HG03457 (cell line): ENCODE measurements at regions not wholly inside any gene's neighbourhood (a gene's known extent, or its start where the extent isn't known, plus 50 kb on each side); places are given as distances from the start of the nearest gene placed in this dataset.

ENCODE experiments used
- ATAC-seq: cut with Tn5 transposase; IDR thresholded peaks from one replicate; pipeline ENCODE4 v1.9.1; 2021; ENCODE audit warnings: moderate number of reproducible peaks; ENCODE audit not compliant: unreplicated experiment

- no peak for ATAC-seq
These were observed 558.2 kb upstream of the JAG1 start for GRCh38 chr20:11231742-11232648.

DNA sequence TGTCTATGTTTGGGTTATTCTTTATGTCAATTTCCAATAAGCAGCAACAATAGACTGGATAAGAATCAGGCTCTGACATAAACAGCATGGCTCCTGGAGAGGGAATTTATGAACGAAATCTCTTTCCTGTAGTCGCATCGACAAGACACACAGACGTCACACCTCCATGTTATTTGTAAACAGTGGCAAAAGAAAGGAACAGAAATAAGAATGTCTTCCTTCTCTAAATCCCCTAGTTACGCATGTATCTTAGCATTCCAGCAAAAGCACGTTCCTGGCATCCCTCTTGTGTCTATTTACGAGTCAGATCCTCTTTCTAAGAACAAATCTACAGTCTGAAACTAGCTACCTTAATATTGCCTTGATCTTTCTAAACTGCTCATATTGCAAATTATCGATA is 559.1 kb upstream of the JAG1 start:
- no peak for ATAC-seq

DNA sequence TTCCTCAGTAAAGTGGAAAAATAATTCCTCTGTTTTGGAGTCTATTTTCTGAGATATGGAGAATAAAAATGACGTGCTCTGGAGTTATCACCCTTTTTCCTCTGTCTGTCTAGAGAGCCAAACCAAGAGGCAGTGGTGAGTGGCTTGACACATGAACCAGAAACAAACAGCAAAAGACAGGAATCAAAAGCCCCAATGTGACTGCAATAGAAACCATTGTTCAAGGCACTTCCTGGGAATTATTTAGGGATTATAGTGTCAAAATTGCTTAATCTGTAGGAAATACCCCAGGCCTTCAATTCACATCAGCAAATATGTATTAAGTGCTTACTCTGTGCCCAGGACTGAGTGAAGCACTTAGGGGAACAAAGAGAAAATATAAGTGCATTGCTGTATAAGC is 560.4 kb upstream of the JAG1 start:
- ATAC-seq, result no peak

DNA sequence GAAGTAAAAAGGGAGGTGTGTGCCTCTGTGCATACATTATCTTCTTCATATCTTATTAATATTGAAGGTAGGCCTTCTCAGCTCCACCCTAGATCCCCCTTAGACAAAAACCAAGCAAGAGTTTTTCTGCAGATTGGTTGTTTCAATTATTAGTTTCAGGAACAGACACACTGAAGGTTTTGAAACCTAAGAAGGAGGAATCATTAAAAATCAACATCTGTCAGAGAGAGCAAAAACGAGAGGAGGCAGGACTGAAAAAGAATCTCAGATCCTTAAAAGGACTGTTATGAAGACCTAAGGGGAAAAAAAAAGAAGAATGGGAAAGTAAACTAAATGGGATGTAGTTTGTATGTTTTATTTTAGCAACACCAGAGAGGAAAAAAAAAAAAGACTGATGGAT is 560.8 kb upstream of the JAG1 start:
- ATAC-seq, result no peak

DNA sequence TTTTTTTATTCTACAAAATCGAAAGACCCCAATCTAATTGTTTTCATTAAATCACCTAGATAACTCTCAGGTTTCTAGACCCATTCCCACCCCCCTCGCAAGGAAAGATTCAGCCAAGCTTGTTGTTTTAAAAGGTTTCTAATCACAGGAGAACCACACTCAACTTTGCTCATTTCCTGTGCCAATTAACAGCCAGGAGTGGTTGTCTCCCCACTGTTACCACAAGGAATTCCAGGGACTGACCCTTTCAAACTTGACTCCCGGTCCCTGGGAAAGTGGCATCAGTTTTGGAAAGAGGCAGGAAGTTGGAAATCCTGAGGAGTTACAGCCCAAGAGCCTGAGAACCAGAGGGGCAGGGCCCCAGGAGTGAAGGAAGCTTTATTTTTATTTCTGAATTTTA is 561.3 kb upstream of the JAG1 start:
- no peak for ATAC-seq

DNA sequence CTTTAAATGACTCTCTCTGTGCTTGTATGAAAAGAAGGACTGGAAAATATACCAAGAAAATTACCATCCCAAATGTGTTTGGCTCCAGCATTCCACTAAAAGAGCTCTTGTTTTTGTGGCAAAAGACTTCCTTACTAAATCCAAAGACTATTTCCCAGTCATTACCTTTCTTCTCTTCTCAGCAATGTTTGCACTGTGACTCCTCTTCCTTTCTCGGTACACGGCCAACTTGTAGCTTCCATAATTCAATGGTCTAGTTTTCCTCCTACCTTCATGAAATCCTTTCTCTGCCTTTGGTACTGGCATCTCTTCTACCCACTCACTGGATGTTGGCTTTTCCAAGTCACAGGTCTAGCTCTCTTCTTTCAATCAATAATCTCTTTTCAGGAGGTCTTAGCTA is 568.5 kb upstream of the JAG1 start:
- ATAC-seq, result no peak

GRCh38 chr20:11245431-11245830 is 571.6 kb upstream of the JAG1 start:
- ATAC-seq, result no peak

- no peak for ATAC-seq
These were observed 572.5 kb upstream of the JAG1 start for GRCh38 chr20:11246251-11246775.

GRCh38 chr20:11247046-11248010 is 573.5 kb upstream of the JAG1 start:
- ATAC-seq, result no peak

GRCh38 chr20:11248011-11248409 is 574.2 kb upstream of the JAG1 start:
- ATAC-seq, result no peak

DNA sequence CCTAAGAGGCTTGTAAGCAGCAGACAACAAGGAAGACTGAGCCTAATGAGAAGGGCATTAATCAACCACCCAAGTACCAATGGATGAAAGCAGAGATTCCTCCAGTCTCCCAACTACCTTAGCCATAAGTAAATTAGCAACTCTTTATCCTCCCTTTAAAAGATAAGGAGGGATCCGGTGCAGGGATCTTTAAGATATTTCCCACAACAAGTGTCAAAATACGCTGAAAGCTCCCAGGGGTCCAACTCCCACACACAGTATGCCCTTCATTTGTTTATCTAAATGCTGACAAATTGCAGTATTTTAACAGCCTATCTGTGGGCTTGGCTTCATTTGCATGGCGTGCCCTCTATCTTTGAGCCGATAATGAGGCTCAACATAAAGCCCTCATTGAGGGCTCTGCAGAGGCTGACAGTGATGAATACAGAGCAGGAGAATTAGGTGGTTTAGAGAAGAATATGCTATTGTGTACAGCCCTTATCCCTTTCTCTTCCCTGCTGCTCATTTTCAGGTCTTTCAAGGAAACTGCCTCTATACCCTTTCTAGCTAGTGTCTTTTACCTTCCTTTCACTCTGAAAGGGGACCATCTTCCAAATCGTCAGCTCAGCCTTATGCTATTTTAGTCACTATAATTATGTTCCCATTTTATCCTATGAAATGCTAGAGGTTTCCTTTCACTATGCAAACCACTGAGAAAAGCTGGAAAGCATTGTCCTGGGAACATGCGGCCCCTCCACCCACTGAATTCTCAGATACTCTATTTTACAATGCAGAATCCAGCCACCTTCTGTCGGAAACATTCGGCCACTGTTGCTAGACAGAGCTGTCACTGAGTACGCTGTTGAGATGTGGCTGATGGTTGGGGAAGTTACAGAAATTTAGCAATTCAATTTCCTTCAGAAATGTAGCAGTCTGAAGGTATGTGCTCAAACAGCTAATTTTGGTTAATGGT is 575.2 kb upstream of the JAG1 start:
- no peak for ATAC-seq

GRCh38 chr20:11249683-11250082 is 575.9 kb upstream of the JAG1 start:
- no peak for ATAC-seq

- no peak for ATAC-seq
These were observed 578.6 kb upstream of the JAG1 start for GRCh38 chr20:11252447-11252846.

DNA sequence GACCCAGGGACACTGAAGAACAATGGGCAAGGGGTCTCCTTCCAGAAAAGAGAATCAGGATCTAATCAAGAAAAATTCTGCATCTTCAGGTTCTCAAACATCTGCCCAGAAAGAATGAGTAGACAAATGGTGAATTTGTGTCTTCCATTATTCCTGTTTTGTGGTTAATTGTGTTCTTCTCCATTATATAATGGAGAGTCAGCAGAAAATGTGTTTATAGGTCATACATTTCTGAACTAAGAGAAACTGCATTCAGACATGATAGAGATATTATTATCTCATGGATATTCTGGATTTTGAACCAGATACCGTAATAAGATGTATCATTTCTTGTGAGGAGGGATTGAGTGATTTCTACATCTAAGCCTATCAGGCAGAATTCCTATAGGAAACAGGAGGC is 581.7 kb upstream of the JAG1 start:
- no peak for ATAC-seq

GRCh38 chr20:11255860-11256259 is 582.1 kb upstream of the JAG1 start:
- no peak for ATAC-seq

- ATAC-seq, result no peak
These were observed 586.8 kb upstream of the JAG1 start for GRCh38 chr20:11260611-11261010.

GRCh38 chr20:11261533-11262000 is 587.8 kb upstream of the JAG1 start:
- ATAC-seq, result no peak

GRCh38 chr20:11266571-11266970 is 592.8 kb upstream of the JAG1 start:
- no peak for ATAC-seq

GRCh38 chr20:11267131-11267761 is 593.4 kb upstream of the JAG1 start:
- peak; percentile 52 for ATAC-seq
